HG02840 (cell line): ENCODE measurements at regions not wholly inside any gene's neighbourhood (a gene's known extent, or its start where the extent isn't known, plus 50 kb on each side); places are given as distances from the start of the nearest gene placed in this dataset.
"Not testable (repeated sequence)": the region's sequence is repeated elsewhere in the genome, so short reads cannot be mapped to it uniquely, and the experiment has no call there.

Source experiments
- ATAC-seq: cut with Tn5 transposase; IDR thresholded peaks from one replicate; pipeline ENCODE4 v1.9.1; 2021; ENCODE audit warnings: mild to moderate bottlenecking, moderate library complexity, moderate number of reproducible peaks; ENCODE audit not compliant: unreplicated experiment, low FRiP score

DNA sequence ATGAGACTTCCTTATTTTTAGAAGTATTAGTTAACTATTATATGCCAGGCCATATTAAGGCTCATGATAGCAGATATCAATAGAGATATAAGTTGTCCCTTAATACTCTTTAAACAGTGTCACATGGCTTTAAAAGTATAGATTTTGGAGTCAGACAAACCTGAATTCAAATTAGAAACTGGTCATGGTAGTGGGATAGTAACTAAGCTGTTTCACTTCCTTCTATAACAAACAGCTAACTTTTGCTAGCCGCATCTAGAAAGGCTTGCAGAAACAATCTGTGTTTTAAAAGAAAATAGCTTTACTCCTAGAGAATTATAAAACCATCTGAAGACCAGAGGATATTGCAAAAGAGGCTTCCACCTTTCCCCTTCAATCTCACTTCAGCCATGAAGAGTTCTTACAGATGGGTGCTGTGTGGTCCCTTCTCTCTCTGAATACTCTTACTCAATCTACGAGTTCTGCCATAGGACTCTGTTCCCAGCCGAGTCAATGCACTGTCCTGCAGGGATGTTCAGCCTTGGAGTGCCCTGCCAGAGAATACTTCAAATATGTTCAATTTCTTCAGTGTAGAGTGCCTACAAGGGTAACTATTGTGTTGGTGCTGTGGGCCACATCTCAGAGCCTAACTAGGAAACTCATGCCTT lies 810.2 kb downstream of the EFNA5 start:
- no peak for ATAC-seq

GRCh38 chr5:106858616-106859015 lies 812.1 kb downstream of the EFNA5 start:
- no peak for ATAC-seq

DNA sequence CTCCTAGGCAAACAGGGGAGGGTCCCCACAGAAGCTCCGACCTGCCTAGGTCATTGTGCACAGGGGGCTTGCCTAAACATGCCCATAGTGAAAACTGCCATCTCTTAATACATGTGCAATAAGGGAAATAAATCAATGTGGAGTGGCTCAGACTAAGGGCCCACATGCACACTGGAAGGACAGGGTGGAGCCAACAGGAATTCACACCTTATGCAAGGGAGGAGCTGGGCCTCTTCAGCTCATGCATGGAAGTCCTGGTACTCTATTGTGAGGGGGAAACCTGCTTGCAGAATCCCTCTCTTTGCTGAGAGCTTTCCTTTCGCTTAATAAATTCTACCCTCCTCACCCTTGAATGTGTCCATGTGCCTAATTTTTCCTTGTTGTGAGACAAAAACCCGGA lies 815.8 kb downstream of the EFNA5 start:
- no peak for ATAC-seq

DNA sequence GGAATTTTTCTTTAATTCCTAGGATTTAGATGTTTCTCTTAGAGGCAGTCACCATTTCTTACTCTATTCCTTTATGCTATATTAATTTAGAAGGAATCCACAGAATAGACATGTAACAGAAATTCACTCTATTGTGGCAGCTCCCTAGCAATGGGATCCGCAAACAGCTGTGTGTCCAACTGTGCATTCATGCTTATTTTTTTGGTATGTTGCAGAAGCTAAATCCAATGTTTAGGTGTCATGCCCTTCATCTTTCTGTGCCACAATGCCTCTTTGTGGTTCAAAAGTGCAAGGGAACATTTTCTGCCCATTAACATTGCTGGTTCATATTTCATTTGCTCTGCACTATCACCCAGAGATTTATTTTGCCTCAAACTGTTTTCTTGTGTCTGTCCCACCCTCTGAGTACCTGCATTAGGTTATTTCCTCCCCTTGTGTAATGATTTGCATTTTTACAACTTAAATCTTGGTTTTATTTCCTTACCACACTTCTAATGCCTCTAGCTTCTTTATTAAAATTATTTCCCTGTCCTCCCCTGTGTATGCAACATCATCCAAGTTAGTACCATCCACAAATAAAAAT lies 816.5 kb downstream of the EFNA5 start:
- ATAC-seq, result no peak

DNA sequence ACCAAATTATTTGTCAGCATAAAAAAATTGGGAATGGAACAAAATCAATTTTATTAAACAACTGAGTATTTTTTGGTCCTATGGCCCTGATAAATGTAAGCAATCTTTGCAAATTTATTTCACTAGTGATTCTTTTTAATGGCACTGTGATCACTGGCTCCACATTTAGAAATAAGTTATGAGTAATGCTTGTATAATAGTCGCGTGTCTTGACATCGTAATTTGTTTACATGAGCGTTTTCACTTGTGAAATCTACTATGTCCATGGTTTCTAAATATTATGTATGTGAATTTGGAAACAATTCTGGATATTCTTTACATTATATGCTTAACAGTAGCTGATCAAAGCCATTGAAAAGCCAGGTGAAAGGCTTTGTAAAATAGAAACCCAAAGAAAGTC lies 817.5 kb downstream of the EFNA5 start:
- ATAC-seq, result no peak

DNA sequence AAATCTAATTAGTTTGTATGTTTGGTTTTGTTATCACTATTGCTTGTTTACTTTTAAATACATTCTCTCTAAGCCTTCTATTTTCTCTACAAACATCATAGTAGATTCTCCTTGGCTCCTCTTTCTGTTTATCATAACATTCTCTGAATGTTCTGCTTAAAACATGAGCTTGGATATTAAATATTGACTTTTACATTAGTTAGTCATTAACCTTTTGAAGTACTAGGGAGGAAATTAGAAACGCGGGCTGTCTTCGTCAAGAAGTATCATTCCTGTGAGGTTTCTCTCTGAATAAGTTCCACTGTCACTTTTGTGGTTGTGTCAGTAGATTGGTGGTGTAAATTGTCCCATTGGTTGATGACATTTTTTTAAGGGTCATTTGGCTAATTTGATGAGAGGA lies 821.5 kb downstream of the EFNA5 start:
- no peak for ATAC-seq

DNA sequence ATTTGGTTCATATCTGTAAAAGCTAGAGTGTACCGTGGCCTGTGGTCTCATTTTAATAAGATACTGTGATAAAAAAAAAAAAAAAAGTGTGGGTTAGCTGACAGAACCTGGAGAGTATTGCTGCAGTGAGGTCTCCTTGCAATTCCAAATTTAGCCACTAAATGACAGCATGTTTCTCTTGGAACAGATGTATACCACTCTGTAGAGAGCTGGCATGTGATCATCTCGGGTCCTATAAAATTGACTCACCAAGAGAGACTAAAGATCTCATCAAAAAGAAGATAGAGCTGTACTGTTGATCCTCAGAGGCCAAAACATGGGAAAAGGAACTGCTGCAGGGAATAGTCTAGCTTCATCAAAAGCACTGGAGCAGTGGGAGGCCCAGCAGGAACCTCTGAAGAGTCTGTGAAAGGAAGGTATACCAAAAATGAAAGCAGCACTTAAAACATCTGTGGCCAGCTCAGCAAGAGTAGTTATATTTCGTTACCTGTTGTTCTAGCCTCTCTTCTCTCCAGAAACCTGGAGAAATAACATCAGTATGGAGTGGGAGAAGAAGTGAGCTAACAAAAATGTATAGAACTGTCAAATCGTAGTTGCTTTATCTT lies 826.8 kb downstream of the EFNA5 start:
- ATAC-seq, result no peak

DNA sequence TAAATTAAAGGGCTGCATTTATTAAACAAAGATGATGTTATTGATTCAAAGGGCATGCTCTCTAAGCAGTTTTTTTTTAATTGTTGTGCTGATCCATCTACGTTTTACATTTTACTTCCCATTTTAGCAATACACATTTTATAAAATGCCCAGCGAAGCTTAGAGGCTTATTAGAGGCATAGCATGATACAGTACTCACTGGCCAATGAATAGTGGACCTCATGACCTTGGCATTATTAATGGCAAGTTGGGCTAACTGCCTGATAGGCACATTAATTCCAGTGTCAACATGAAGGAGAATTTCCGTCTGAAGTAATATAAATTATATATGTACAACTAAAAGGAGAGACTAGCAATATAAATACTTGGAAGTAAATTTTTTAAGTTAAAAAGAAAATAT lies 837.2 kb downstream of the EFNA5 start:
- no peak for ATAC-seq

GRCh38 chr5:106827061-106827460 lies 843.7 kb downstream of the EFNA5 start:
- ATAC-seq, result no peak

- no peak for ATAC-seq
These were observed 845.4 kb downstream of the EFNA5 start for GRCh38 chr5:106825374-106825773.

DNA sequence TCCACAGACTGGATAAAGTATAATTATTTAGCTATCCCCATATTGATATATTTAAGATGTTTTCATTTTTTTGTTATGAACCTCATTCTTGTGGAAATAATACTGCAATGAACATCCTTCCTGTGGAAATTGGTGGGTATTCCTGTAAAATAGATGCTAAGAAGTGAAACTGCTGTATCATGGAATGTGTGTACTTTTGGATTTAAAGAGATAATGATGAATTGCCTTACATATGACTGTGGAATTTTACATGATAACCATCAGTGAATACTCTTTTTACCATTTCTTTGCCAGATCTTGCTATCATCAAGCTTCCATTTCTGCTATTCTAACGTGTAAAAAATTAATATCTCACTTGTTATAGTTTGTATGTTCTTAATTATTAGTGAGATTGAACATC lies 847.9 kb downstream of the EFNA5 start:
- no peak for ATAC-seq

DNA sequence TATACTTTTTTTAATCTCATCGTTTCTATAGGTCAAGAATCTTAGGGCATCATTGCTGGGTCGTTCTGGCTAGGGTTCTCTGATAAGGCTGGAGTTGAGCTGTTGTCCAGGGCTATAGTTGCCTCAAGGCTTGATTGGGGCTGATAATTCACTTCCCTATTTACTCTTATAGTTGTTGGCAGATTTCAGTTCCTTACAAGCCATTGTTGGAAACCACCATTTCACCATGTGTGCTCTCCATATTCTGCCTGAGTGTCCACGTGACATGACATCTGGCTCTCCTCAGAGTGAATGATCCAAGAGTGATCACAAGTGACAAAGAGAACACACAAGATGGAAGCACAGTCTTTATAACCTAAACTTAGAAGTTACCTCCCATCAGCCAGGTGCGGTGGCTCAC lies 852.2 kb downstream of the EFNA5 start:
- no peak for ATAC-seq

GRCh38 chr5:106814961-106815360 lies 855.8 kb downstream of the EFNA5 start:
- ATAC-seq, result no peak

- no peak for ATAC-seq
These were observed 869.2 kb downstream of the EFNA5 start for GRCh38 chr5:106801554-106801953.

- ATAC-seq, result no peak
These were observed 872.7 kb downstream of the EFNA5 start for GRCh38 chr5:106797996-106798395.

GRCh38 chr5:106796081-106796480 lies 874.7 kb downstream of the EFNA5 start:
- ATAC-seq, result no peak

GRCh38 chr5:106784846-106785245 lies 885.9 kb downstream of the EFNA5 start:
- ATAC-seq, result no peak

GRCh38 chr5:106780355-106780754 lies 890.4 kb downstream of the EFNA5 start:
- ATAC-seq, result no peak

- ATAC-seq, result not testable (repeated sequence)
These were observed 894.2 kb downstream of the EFNA5 start for GRCh38 chr5:106776515-106776914.

DNA sequence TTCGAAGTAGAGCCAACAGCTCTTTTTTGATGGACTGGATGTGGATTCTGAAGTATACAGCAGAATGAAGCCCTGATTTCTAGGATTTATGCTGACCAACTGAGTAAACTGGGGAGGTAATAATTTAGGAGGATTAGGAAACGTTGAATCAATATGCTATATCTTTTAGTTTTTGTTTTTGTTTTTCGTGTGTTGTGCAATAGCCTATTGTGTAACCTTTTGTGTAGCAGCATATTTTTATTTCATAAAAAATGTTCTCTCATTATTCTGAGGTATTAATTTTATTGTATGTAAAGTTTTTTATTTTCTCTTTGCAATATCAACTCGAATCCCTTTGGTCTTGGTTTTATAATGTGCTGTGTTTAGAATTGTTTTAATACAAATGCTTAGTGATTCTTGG lies 902.3 kb downstream of the EFNA5 start:
- no peak for ATAC-seq

DNA sequence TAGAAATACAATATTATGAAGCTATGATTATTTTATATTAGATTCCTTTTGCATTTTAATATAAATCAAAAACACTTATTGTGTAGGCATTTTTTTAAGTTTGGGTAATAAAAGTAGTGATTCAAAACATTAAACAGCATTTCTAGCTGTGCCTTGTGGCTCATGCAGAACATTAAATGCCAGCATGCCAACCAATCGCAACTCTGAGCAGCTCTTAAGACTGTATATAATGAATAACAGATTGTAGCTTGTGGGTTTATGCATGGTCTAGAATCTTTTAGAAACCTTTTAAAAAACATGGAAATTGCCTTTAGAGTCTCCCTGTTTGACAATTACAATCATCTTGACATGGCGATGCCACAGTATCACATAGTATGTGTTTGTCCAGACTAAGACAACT lies 903.8 kb downstream of the EFNA5 start:
- no peak for ATAC-seq

GRCh38 chr5:106759581-106759980 lies 911.2 kb downstream of the EFNA5 start:
- no peak for ATAC-seq
